Astrocyte of the hippocampus (primary cell): ENCODE measurements at regions not wholly inside any gene's neighbourhood (a gene's known extent, or its start where the extent isn't known, plus 50 kb on each side); places are given as distances from the start of the nearest gene placed in this dataset.

ENCODE experiments used
- DNase-seq: peaks from one replicate; pipeline ENCODE4 v3.0.0; 2011; ENCODE audit warnings: low read depth, low spot score

DNA sequence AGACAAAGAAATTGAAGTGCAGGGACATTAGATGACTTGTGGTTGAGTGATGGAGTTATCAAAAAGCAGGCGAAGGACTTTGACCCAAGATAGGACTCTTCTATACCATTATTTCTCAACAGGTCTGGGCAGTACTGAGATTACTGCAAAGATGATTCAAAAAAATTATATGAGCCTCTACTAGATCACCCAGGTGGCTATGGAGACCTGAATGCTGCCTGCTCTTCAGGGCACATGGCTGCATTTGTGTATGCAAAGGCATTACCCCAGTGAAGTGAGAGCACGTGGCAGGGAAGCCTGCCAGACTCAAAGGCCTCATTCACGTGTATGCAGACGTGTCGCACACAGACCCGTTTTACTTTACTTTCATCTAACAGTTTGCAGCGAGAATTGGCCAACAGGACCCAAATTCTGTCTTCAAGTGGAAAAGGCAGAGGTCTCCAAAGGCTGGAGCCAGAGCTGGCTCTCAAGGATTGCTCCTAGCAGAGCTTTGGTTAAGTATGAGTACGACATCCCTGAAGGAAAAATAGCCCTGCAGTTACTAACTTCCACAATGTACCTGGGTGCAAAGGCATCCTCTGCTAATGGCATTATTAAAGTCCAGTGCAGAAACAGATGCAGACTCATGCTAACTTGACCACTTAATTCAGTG lies 113.8 kb upstream of the ARMC2 start:
- no peak for DNase-seq

GRCh38 chr6:108735310-108736001 lies 112.8 kb upstream of the ARMC2 start:
- no peak for DNase-seq

GRCh38 chr6:108736002-108736361 lies 112.2 kb upstream of the ARMC2 start:
- DNase-seq, result no peak

DNA sequence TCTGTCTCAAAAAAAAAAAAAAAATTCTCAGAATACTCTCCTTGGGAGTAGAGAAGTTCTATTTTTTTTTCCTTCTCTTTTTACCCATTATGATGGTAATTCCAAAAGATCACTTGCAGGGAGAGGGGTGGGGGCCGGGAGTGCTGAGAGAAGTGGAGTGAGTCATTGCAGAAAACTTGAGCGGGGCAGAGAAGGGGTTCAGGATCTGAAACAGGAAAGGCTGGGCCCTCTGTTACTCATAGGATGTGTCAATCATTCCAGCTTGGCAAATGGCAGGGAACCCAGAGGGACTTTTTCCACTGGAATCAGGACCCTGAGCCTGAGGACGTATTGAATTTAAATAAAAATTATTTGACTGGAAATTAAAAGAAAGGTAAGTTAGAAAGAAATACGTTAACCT lies 111.4 kb upstream of the ARMC2 start:
- peak; percentile 94 for DNase-seq

GRCh38 chr6:108737594-108738546 lies 110.4 kb upstream of the ARMC2 start:
- peak; percentile 79 for DNase-seq

GRCh38 chr6:108738684-108739416 lies 109.4 kb upstream of the ARMC2 start:
- no peak for DNase-seq

GRCh38 chr6:108739496-108740330 lies 108.5 kb upstream of the ARMC2 start:
- DNase-seq, result peak; percentile 76

GRCh38 chr6:108741331-108741989 lies 106.8 kb upstream of the ARMC2 start:
- no peak for DNase-seq

DNA sequence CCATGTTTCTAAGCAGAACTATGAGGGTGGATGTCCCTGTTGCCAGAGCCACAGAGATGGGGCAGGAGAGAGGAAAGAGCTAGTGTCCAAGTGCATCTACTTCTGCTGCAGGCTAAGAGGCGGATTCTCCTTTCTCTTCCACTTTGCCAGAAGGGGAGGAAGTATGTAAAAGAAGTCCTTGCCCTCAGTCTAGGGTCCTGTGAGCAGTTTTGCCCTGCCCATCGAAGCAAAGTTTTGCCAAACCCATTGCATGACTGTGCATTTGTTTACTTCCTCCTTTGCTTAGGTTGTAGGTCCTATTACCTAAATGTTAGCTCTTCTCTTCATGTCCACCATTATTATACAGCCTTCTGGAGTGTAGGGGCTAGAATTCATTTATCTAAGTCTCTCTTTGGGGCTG lies 106.2 kb upstream of the ARMC2 start:
- DNase-seq, result no peak

- DNase-seq, result no peak
Measured at GRCh38 chr6:108744244-108744972, 103.8 kb upstream of the ARMC2 start.

DNA sequence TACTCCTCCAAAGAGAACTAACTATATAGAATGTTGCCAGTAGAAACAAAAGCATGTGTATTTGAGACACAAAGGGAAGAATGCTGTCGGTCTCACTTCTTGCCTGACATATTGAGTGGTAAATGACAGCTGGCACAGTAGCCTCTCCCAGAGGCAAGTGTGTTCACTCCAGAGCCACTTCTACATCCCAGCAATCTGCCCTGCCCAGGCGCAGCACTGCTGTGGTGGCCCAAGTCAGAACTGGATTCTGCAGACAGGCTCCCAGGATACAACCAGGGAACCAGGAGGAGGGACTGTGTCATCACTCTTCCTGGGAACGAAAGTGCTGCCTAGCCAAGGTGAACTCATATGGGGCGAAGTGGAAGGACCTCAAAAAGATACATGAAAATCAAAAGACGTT lies 103.2 kb upstream of the ARMC2 start:
- no peak for DNase-seq

DNA sequence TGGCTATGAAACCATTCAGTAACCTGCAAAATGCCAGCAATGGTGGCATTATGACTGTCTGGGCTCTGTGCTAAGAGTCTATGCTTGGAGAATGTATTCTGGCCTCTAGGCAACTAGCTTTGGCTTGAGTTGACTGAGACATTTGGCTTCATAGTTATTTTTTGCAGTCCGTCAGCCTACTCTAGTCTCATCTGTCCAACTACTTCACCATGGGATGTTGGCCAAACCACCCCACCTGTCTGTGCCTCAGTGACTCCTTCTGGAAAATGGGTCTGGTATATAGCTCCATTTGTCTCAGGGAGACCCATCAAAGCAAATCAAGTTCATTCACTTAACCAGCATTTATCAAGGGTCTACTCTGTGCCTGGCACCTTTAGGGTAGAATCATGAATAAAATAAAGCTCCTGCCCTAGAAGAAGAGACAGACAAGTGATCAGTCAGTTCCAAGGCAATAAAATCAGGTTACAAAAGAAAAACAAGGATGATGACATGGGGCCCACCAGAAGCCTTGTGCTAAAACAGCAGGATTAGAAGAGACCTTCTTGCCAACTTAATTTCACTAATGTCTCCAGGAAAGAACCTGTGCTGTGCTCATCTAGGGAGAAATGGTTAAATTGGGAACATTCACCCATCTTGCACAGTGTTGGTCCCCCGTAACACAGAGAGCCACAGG lies 102.4 kb upstream of the ARMC2 start:
- DNase-seq, result no peak

DNA sequence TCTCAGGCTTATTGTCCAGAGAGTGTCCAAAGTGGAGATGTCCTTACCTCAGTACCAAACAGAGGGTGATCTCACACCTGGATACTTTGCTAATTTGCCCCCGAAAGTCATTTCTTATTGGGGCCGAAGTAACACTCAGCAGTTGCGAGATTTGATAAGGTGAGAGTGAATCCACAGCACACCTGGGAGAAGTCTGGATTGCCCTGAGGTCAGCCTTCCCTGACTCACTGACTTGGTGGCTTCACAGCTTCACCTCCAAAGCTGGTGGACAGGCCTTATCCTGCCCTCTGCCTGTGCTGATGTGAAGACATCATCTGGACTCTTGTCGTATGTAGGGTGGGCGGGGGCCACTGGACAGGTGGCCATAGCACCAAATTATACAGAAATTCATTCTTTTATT lies 101.9 kb upstream of the ARMC2 start:
- no peak for DNase-seq

GRCh38 chr6:108746836-108747575 lies 101.2 kb upstream of the ARMC2 start:
- no peak for DNase-seq

DNA sequence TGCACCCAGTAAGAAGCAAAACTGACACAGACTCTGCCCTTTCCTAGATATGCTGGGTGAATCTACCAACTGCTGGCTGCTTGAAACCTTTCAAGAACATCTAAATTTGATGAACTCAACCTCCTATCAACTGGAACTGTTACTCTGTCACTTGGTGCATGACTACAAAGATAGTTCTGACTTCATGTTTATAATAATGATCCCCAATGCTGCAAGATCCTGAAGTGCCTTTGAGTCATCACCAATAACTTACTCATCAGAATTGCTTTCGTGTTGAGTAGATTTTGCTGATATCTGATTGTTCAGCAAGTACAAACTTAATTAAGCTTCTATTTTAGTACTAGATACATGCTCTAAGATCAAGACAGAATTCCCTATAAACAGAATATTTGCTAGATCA lies 100.2 kb upstream of the ARMC2 start:
- no peak for DNase-seq

DNA sequence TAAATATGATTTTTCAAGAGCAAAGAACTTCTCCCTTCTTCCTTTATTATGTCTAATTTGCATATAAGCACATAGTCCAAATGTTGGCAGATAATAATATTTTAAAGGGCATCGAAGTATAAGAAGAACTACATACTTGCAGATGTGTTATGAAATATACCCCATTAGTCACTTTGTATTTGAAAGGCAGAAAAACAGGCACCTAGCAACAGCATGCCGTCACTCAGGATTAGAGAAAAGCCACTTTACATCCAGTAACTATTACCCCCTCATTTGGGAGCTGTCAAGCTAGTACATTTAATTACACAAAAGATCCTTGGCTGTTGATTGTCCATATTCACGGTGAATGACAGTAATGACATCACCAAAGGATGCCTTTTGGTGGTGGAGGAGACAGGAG lies 99.3 kb upstream of the ARMC2 start:
- no peak for DNase-seq

DNA sequence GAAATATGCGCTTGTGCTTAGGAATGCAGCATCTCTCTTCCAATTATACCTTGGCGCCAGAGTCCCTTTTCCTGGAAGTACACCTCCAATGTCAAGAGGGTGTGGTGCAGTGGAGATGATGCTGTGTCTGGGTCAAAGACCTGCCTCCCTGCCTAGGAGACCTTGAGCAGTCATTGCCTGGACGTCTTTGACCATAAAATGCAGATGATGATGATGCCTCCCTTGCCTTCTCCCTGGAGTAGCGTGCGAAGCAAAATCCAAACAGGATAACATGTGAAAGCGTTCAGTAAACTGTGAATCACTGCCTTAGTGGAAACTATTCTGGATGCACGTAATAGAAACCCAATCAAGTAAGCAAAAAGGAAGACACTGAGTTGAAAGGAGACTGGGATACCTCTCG lies 97.4 kb upstream of the ARMC2 start:
- DNase-seq, result no peak

DNA sequence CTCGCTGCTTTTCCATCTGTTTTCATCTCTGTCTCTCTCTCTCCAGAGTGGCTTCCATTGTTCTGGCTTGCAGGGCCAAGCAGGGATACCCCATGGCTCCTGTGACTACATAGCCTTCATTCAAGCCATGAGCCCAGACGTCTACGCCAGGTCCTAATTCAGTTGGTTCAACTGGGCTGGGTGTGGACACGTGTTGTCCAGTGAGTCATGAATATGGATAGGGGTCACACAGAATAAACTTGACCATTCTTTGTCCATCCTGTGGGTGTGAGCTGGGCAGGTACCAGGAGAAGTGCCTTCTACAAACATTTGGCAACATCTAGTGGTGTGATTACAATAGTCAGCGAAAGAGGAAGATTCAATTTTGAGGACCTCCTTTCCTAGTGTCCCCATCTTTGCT lies 96.9 kb upstream of the ARMC2 start:
- no peak for DNase-seq
